Neuronal stem cell (in vitro differentiated cells): ENCODE measurements at regions not wholly inside any gene's neighbourhood (a gene's known extent, or its start where the extent isn't known, plus 50 kb on each side); places are given as distances from the start of the nearest gene placed in this dataset.

Source experiments
- DNase-seq: peaks from one replicate; pipeline ENCODE4 v3.0.0-alpha.2; 2013; ENCODE audit warnings: low spot score
- H2AFZ ChIP-seq: one replicate; pipeline ENCODE4 v1.6.1; 2013; ENCODE audit warnings: mild to moderate bottlenecking, low read length, inconsistent platforms
- H2AK5ac ChIP-seq: 2 replicates; pipeline ENCODE4 v1.6.1; 2013; ENCODE audit warnings: low read depth, mild to moderate bottlenecking, inconsistent platforms, low read length, moderate library complexity, mixed read lengths
- H2BK120ac ChIP-seq: 2 replicates; pipeline ENCODE4 v1.6.1; 2013; ENCODE audit warnings: low read depth, mild to moderate bottlenecking, inconsistent platforms, low read length, moderate library complexity, mixed read lengths
- H2BK12ac ChIP-seq: one replicate; pipeline ENCODE4 v1.6.1; 2013; ENCODE audit warnings: low read length, inconsistent platforms
- H2BK15ac ChIP-seq: 2 replicates; pipeline ENCODE4 v1.6.1; 2013; ENCODE audit warnings: mild to moderate bottlenecking, low read length, inconsistent platforms, mixed read lengths
- H2BK5ac ChIP-seq: one replicate; pipeline ENCODE4 v1.6.1; 2013; ENCODE audit warnings: inconsistent platforms, mild to moderate bottlenecking, low read length, moderate library complexity
- H3K14ac ChIP-seq: one replicate; pipeline ENCODE4 v1.6.1; 2013; ENCODE audit warnings: low read length, inconsistent platforms
- H3K18ac ChIP-seq: 2 replicates; pipeline ENCODE4 v1.6.1; 2013; ENCODE audit warnings: low read length, inconsistent platforms
- H3K23ac ChIP-seq: 2 replicates; pipeline ENCODE4 v1.6.1; 2013; ENCODE audit warnings: low read depth, mild to moderate bottlenecking, mixed read lengths, low read length, inconsistent platforms; ENCODE audit not compliant: poor library complexity
- H3K27ac ChIP-seq: replicated peaks from 3 replicates; pipeline ENCODE4 v1.5.1; 2013; ENCODE audit warnings: low read length, inconsistent platforms
- H3K27me3 ChIP-seq, 3 experiments: 2 replicates each; pipeline ENCODE4 v1.6.1; 2013; ENCODE audit warnings: low read length in 3 of 3, mild to moderate bottlenecking in 2 of 3, inconsistent platforms in 1 of 3, low read depth in 1 of 3, mixed read lengths in 1 of 3, moderate library complexity in 1 of 3; ENCODE audit not compliant: control insufficient read depth in 3 of 3, insufficient read depth in 3 of 3
- H3K36me3 ChIP-seq, 2 donors: replicated peaks in 1 of 2; 2 replicates each; pipeline ENCODE4 v1.6.1; 2013; ENCODE audit warnings: low read length in 2 of 2; ENCODE audit not compliant: control insufficient read depth in 2 of 2, insufficient read depth in 2 of 2
- H3K4ac ChIP-seq: 2 replicates; pipeline ENCODE4 v1.6.1; 2013; ENCODE audit warnings: inconsistent platforms, mild to moderate bottlenecking, low read length, moderate library complexity
- H3K4me1 ChIP-seq, 2 donors: 1 replicate in 1 of 2; 2 replicates in 1 of 2; pipeline ENCODE4 v1.6.1; 2013; ENCODE audit warnings: low read length in 2 of 2, low read depth in 1 of 2; ENCODE audit not compliant: control insufficient read depth in 2 of 2, insufficient read depth in 1 of 2
- H3K4me2 ChIP-seq: one replicate; pipeline ENCODE4 v1.6.1; 2013; ENCODE audit warnings: mild to moderate bottlenecking, low read length, inconsistent platforms; ENCODE audit not compliant: insufficient read depth, poor library complexity, severe bottlenecking
- H3K4me3 ChIP-seq, 2 donors: 2 replicates each; pipeline ENCODE4 v1.5.1; 2013; ENCODE audit warnings: low read length in 2 of 2, mild to moderate bottlenecking in 2 of 2, inconsistent platforms in 1 of 2, moderate library complexity in 1 of 2
- H3K79me1 ChIP-seq: one replicate; pipeline ENCODE4 v1.6.1; 2013; ENCODE audit warnings: low read depth, mild to moderate bottlenecking, inconsistent platforms, low read length, moderate library complexity
- H3K9ac ChIP-seq: one replicate; pipeline ENCODE4 v1.6.1; 2013; ENCODE audit warnings: mild to moderate bottlenecking, low read depth, low read length, inconsistent platforms; ENCODE audit not compliant: poor library complexity
- H3K9me3 ChIP-seq, 2 donors: replicated peaks in 1 of 2; 2 replicates each; pipeline versions ENCODE3 to v1.6.1; 2013; ENCODE audit warnings: low read length in 2 of 2, mild to moderate bottlenecking in 2 of 2, inconsistent platforms in 1 of 2, low read depth in 1 of 2, mixed read lengths in 1 of 2, moderate library complexity in 1 of 2; ENCODE audit not compliant: control insufficient read depth in 2 of 2, insufficient read depth in 1 of 2
- H4K8ac ChIP-seq: one replicate; pipeline ENCODE4 v1.6.1; 2013; ENCODE audit warnings: low read depth, mild to moderate bottlenecking, inconsistent platforms, low read length, moderate library complexity
- H4K91ac ChIP-seq: one replicate; pipeline ENCODE4 v1.6.1; 2013; ENCODE audit warnings: low read length, low read depth, mild to moderate bottlenecking, inconsistent platforms; ENCODE audit not compliant: poor library complexity
- WGBS, 2 donors: extraction: QIAGEN DNeasy Blood & Tissue Kit; methylation state at CpG; one replicate each; pipeline ENCODE4 v1.1.7; 2013; ENCODE audit warnings: missing lambda C conversion rate in 2 of 2, mixed read lengths in 1 of 2; ENCODE audit not compliant: insufficient read length in 2 of 2, insufficient replicate concordance in 1 of 2; ENCODE audit errors: extremely low coverage in 2 of 2; 5-methylcytosine and 5-hydroxymethylcytosine counted together

DNA sequence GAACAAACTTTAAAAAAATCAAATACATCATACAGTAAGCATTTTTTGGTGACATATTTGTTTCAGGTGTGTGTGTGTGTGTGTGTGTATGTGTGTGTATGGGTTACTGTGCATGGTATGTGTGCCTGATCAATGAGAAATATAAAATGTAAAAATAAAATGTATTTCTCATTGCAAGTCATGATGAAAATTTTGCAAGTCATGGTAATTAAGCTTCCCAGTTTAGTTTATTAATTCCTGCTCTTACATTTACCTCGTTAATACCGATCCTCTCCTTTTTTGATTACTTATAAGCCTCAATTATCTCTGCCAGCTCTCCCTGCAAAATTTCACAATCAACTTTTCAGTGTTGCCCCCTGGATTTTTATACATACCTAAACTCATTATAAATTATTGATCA is 114.6 kb upstream of the ADGRL3 start:
- H3K36me3 ChIP-seq, result no peaks in the 10 kb centered on the region
- no peak overlapping the region for H3K18ac ChIP-seq
- H2BK12ac ChIP-seq, result no peak overlapping the region
- no peak overlapping the region for H2BK5ac ChIP-seq
- no peak overlapping the region for H3K27ac ChIP-seq
- no peak overlapping the region for H3K14ac ChIP-seq
- no peak overlapping the region for H3K4me3 ChIP-seq
- no peak overlapping the region for H2AK5ac ChIP-seq
- no peaks in the 10 kb centered on the region for H3K27me3 ChIP-seq
- no peaks in the 10 kb centered on the region for H3K79me1 ChIP-seq
- H2AFZ ChIP-seq, result no peak overlapping the region
- H4K8ac ChIP-seq, result no peak overlapping the region
- no peak overlapping the region for H3K4me2 ChIP-seq
- no peaks in the 10 kb centered on the region for H3K9me3 ChIP-seq
- H3K4ac ChIP-seq, result no peak overlapping the region
- H2BK15ac ChIP-seq, result no peak overlapping the region
- H3K4me1 ChIP-seq, result peaks cover 0 to 2% of the 10 kb centered on the region in 2 donors
- DNase-seq, result no peak
- H3K9ac ChIP-seq, result no peak overlapping the region
- no peak overlapping the region for H3K23ac ChIP-seq
- H2BK120ac ChIP-seq, result no peak overlapping the region
- no peak overlapping the region for H4K91ac ChIP-seq
- 100% methylated on average over 2 of the region's 2 CpGs; no CpG with 5 or more reads in 1 of the 2 donors for WGBS, 2 donors

DNA sequence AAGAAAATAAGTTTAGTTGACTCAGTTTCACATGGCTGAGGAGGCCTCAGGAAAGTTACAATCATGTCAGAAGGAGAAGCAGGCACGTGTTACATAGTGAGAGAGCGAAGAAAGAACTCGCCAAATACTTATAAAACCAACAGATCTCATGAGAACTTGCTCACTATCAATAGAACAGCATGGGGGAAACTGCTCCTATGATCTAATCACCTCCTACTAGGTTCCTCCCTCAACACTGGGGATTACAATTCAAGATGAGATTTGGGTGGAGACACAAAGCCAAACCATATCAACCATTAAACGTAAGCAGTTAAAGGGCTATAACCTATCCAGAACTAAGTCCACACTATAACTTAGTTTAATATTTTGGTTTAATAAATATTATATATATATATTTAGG is 113.8 kb upstream of the ADGRL3 start:
- H3K18ac ChIP-seq, result no peak overlapping the region
- H4K8ac ChIP-seq, result no peak overlapping the region
- H3K4me2 ChIP-seq, result no peak overlapping the region
- no peak overlapping the region for H3K23ac ChIP-seq
- no peak overlapping the region for H2BK12ac ChIP-seq
- H3K79me1 ChIP-seq, result no peaks in the 10 kb centered on the region
- H3K4ac ChIP-seq, result no peak overlapping the region
- WGBS, 2 donors, result no CpG with 5 or more reads among the region's 4 CpGs
- H3K14ac ChIP-seq, result no peak overlapping the region
- H4K91ac ChIP-seq, result no peak overlapping the region
- no peak overlapping the region for H3K4me3 ChIP-seq
- H3K27me3 ChIP-seq, result no peaks in the 10 kb centered on the region
- H2AK5ac ChIP-seq, result no peak overlapping the region
- H3K9me3 ChIP-seq, result no peaks in the 10 kb centered on the region
- no peak for DNase-seq
- no peak overlapping the region for H2AFZ ChIP-seq
- no peak overlapping the region for H3K27ac ChIP-seq
- no peak overlapping the region for H2BK15ac ChIP-seq
- no peak overlapping the region for H3K9ac ChIP-seq
- no peaks in the 10 kb centered on the region for H3K36me3 ChIP-seq
- peaks cover 0 to 2% of the 10 kb centered on the region in 2 donors for H3K4me1 ChIP-seq
- no peak overlapping the region for H2BK120ac ChIP-seq
- H2BK5ac ChIP-seq, result no peak overlapping the region

DNA sequence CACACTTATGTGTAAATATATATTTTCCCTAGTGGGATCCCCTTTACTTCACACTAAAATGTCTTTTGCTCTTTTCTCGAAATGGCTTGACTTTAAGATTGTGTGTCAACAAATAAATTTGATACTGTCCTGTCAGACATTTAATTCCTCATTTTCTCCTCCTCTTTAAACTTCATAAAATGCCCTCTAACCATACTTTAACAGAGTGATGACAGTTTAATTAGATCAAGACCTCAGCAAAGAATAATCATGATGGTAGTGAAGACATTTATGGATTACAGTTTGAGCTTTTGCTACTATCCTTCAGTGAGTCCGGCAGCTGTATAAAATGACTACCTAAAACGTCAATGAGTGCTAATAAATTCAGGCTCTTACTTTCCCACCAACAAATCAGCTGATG is 113.1 kb upstream of the ADGRL3 start:
- Histone ChIP-seq H3K9ac (no peak overlapping the region), H4K8ac (no peak overlapping the region), H4K91ac (no peak overlapping the region), H3K79me1 (no peaks in the 10 kb centered on the region), H3K4me3 (no peak overlapping the region), H2AFZ (no peak overlapping the region), H3K4ac (no peak overlapping the region), H3K36me3 (no peaks in the 10 kb centered on the region), H2AK5ac (no peak overlapping the region), H3K27me3 (no peaks in the 10 kb centered on the region), H3K14ac (no peak overlapping the region), H3K9me3 (no peaks in the 10 kb centered on the region), H2BK5ac (no peak overlapping the region), H2BK15ac (no peak overlapping the region), H2BK12ac (no peak overlapping the region), H3K4me1 (peaks cover 0 to 2% of the 10 kb centered on the region in 2 donors), H2BK120ac (no peak overlapping the region), H3K4me2 (no peak overlapping the region), H3K18ac (no peak overlapping the region), H3K27ac (no peak overlapping the region), H3K23ac (no peak overlapping the region)
- DNase-seq, result no peak
- no CpG with 5 or more reads among the region's 3 CpGs for WGBS, 2 donors

DNA sequence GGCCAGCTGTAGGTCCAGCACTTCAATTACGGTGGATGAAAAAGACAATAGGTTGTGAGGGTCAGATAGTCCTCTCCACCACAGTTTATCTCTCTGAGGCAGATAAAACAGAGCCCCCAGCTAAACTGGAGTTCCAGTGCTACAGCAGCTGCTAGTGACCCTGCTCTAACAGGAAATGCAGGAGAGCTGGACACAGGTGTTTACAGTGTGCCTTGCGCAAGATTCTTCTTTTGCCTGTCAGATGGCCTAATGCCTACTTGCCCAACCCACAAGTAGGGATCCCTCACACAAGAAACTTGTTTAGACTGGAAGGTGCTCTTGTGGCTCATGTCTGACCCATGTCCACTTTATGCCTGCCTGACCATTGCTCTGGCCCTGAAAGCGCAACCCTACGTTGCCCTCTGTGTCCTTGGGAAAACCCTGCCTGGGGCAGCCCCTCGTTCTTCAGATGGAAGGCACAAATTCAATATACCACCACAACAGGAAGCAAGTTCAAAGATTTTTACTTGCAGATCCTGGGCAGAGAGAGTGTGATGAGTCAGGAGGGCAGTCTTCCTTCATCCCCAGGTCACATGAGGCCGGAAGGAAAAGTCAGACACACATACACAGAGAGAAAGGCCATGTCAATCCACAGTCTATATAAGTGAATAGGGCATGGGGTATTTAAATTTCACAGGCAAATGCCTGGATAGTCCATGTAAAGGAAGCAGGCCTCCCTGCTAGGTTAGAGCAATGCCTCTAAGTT is 105.1 kb upstream of the ADGRL3 start:
- no peaks in the 10 kb centered on the region for H3K9me3 ChIP-seq
- H2AK5ac ChIP-seq, result no peak overlapping the region
- peak overlapping the region; percentile 81 for H2AFZ ChIP-seq
- H2BK120ac ChIP-seq, result no peak overlapping the region
- peak overlapping the region; percentile 3 for H3K18ac ChIP-seq
- no peak overlapping the region for H4K91ac ChIP-seq
- H2BK12ac ChIP-seq, result no peak overlapping the region
- no peak overlapping the region for H3K4me3 ChIP-seq
- no peaks in the 10 kb centered on the region for H3K79me1 ChIP-seq
- no peak overlapping the region for H3K4ac ChIP-seq
- no peak overlapping the region for H4K8ac ChIP-seq
- no peak overlapping the region for H3K9ac ChIP-seq
- H3K4me2 ChIP-seq, result no peak overlapping the region
- WGBS, 2 donors, result no CpG with 5 or more reads among the region's 6 CpGs
- no peak overlapping the region for H3K27ac ChIP-seq
- no peak for DNase-seq
- no peak overlapping the region for H2BK15ac ChIP-seq
- H2BK5ac ChIP-seq, result no peak overlapping the region
- H3K23ac ChIP-seq, result peak overlapping the region; percentile 27
- H3K27me3 ChIP-seq, result no peaks in the 10 kb centered on the region
- H3K14ac ChIP-seq, result no peak overlapping the region
- no peaks in the 10 kb centered on the region for H3K36me3 ChIP-seq
- H3K4me1 ChIP-seq, result no peaks in the 10 kb centered on the region
